HG03095 (cell line): ENCODE measurements at regions not wholly inside any gene's neighbourhood (a gene's known extent, or its start where the extent isn't known, plus 50 kb on each side); places are given as distances from the start of the nearest gene placed in this dataset.

Experiments
- ATAC-seq: cut with Tn5 transposase; IDR thresholded peaks from one replicate; pipeline ENCODE4 v1.9.1; 2021; ENCODE audit warnings: moderate library complexity; ENCODE audit not compliant: unreplicated experiment

GRCh38 chr20:40326784-40327183, 362.3 kb downstream of the MAFB start:
- no peak for ATAC-seq

GRCh38 chr20:40325006-40325568, 363.9 kb downstream of the MAFB start:
- ATAC-seq, result no peak

- ATAC-seq, result no peak
Observed at GRCh38 chr20:40323361-40323794, 365.7 kb downstream of the MAFB start.

DNA sequence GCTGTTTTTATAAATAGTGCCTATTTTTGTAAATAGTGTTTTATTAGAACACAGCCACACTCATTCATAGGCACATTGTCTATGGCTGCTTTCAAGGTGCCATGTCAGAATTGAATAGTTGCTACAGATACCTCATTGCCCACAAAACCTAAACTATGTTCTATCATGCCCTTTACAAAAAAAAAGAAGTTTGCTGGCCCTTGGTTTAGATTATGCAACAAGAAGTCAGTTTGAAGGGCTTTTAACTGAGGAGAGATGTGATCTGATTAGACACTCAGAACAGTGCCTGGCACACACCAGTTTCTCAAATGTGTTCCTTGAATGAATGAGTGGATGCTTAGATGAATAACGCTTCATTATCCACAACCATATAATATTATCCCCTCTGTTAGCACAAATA, 366.1 kb downstream of the MAFB start:
- no peak for ATAC-seq

DNA sequence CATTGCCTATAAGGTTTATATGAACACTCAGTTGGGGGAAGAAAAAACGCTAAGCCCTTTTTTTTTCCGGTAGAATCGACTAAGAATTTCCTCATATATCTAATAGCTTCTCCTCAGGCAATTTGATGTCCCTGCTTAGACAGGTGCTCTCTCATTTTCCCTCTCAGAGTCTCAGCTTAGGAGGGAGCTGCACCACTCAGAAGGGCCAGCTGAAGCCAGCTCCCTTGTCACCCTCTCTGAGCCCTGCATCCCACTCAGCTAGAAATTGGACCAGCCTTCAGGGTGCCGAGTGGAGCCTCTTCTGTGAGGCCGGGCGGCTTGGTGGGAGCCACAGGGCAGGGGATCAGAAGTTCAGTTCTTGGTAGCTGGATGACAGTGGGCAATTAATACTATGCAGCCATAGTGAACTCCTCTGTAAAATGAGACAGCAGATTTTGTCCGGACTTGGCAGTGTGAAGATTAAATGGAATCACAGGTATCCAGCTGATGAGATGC, 368.5 kb downstream of the MAFB start:
- no peak for ATAC-seq

DNA sequence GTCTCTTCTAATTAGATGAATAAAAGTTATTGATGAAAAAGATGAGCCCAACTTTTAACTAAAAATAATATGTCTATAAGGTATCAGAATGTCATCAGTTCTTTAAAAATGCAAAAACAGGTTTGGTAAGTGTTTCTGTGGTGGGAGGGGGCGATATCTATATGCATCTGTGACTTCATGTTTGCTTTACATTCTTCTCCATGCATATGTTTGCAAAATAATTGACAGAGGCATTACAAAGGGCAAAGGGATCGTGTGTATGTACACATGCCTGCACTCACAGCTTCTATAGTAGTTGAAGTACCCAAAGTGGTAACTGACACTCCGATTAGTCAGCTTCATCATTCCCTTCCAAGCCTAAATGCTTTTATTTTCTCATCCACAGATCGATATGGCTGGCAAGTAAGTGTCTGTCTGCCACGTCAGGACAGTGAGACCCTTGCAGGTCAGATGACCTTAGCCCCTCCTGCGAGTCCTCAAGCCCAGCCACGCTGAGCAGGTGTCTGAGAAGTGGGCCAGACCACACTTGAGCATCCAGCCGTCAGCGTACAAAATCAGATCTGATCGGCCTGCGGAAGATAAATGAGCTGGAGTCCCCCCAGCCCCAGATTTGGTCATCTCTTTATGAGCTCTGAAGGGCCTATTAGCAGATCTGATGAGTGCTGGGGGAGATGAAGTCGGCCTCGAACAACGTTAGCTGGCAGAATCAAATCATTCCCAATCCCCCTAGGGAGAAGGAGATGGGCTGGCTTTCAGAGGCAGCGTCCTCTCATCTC, 369.1 kb downstream of the MAFB start:
- ATAC-seq, result no peak

GRCh38 chr20:40319056-40319455, 370.0 kb downstream of the MAFB start:
- ATAC-seq, result no peak

DNA sequence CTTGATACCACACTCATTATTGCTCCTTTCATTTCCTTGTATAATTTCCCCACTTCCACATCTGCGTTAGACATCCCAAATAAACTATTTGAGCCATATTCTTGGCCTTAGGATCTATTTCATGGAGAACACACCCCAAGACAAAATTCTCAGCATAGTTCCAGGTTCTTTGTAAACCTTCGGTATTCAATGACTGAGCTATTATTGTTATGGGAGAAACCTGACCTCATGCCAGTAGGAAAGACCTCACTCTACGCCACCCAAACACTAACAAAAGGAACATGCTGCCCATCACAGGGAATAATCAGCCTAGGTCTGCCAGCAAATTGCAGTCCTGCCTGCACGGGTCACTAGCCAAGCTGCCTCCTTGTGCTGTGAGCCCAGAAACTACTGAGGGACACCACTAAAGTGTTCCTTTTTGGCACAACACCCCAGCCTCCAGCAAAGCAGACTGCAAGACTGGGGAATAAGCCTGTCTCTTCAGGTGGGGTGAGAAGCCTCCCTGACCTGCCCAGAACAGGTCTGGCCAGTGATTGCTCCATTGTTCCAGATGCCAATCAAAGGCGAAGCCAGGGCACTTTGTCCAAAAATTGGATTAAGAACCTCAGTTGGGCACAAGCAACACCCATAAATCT, 371.8 kb downstream of the MAFB start:
- no peak for ATAC-seq

GRCh38 chr20:40314278-40314677, 374.8 kb downstream of the MAFB start:
- no peak for ATAC-seq

GRCh38 chr20:40313730-40314129, 375.3 kb downstream of the MAFB start:
- ATAC-seq, result no peak

- ATAC-seq, result no peak
Observed at GRCh38 chr20:40309731-40310130, 379.3 kb downstream of the MAFB start.

DNA sequence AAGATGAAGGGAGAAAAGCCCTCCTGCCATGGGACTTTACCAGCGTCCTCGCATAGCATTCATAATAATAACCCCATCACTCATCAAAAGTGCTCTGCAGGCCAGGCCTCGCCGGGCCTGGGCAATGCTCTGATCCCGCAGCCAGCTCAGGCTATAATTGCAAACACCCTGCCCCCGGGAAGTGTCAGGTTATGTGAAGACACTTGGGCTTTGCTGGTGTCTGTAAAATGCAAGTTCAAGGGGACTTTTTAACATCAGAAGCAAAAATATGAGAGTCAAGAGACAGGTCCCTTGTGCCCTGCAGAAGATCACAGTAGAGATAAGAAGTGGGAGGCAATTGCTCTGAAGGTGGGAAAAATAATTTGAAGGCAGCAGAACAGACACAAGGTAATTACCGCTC, 381.0 kb downstream of the MAFB start:
- ATAC-seq, result no peak

DNA sequence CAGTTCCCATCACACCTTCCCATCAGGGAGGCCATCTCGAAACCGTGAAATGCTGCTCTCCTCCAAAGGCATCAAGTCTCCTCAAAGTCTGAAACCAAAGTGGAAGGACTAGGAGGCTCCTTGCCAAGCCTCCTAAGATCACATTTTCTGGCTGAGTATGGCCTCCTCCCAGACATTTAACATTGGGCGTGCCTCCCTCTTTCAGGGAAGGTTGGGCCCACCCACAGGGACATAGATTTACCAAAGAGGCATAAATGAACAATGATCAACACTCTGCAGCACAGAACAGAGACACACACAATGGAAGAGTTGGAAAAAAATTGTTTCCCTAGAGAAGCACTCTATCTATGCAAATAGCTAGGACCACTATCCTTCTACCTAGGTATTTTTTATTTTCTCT, 381.8 kb downstream of the MAFB start:
- no peak for ATAC-seq

- ATAC-seq, result no peak
Observed at GRCh38 chr20:40305303-40305702, 383.7 kb downstream of the MAFB start.

DNA sequence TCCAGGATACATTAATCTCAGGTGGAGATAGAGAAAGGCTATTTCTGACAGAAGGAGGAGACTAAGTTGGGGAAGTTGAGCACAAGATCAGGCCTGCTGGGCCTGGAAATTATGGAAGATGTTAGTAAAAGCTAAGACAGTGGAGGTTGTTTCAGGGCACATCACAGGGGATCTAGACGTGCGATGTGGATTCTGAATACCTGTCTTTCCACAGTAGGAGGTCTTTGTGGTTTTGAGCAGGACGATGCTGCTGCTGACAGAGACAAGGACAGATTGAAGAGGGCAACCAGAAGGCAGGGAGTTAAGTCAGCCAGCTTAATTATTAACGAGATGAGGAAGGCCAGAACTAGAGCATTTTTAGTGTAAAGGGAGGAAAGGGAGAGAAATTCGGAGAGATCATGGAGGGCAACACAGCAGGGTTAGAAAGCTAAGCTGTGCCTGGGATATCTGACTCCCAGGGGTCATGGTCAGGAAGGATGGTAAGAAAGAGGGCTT, 384.9 kb downstream of the MAFB start:
- no peak for ATAC-seq

DNA sequence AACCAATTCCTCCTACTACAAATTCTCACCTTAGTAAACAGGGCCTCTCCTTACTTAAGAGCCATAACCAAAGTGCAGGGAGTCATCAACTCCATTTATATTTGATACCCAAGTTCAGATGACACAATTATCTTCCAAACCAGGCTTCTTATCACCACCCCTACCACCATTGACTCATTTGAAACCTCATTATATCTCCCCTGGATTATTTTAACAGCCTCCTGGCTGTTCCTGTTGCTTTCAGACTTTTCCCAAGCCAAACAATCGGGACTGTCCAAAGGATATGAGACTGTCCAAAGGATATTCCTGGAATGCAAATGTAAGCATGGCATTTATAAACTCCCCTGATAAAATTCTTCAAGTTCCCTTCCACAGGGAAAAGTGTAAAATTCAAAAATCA, 394.3 kb downstream of the MAFB start:
- no peak for ATAC-seq

DNA sequence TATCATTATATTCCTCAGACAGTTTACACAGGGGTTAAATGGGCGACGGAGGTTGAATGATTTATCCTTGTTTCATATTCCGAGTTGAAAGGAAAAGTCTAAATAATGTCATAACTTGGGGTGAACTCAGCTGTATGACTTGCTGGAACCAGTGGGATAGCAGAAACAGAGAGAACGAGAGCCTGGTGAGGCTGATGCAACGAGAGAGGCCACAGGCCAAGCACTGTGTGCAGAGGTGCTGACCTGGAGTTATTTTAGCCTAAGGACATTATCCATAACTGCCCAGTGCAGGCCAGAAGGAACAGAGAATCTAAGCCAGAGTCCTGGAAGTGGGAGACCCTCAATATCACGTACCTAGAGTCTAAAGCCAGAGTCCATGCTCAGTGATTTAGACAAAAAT, 394.9 kb downstream of the MAFB start:
- ATAC-seq, result no peak

DNA sequence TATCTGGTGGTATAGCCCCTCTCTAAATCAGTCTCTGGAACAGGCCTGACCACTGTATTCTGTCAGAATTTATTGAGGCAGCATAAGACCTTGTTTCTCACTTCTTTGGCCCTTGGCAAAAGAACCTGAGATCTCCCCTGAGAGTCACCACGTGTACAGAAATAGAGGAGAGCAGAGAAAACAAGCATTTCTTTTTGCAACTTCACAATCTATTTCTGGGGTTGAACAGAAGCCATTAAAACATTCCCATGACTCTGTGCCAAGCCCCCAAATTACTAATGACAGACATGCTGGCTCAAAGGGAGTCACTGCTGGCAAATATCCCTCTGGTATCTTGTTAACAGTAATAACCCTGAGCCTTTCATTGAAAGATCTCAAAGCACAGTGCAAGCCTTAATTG, 395.3 kb downstream of the MAFB start:
- no peak for ATAC-seq

DNA sequence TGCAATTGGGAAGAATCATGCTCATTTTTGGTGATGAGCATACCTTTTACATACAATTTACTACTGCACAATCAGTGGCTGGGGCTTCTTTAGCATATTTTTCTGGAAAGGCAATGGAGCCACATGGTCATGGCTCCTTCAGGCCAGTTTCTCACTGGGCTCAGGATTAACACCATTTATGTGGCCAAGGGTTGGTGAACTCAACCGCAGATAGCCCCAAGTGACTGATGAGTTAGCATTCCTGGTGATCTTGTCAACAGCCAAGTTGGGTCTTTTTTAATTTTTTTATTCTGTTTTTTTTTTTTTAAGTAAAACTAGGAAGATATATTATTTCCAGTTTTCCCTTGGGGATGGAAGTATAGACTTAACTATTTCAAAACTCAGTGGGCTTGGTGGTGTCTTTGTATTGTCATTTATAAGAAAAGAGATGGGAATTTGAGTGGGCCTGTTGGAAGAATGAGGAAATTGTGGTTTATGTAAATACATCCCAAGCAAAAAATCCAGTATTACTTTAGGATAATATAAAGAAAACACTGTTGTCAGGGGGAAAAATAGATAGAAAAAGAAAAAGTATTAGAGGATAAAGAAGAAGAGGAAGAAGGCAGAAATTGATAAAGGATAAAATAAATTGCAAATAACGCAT, 397.4 kb downstream of the MAFB start:
- no peak for ATAC-seq

- ATAC-seq, result no peak
Observed at GRCh38 chr20:40287683-40288082, 401.4 kb downstream of the MAFB start.

DNA sequence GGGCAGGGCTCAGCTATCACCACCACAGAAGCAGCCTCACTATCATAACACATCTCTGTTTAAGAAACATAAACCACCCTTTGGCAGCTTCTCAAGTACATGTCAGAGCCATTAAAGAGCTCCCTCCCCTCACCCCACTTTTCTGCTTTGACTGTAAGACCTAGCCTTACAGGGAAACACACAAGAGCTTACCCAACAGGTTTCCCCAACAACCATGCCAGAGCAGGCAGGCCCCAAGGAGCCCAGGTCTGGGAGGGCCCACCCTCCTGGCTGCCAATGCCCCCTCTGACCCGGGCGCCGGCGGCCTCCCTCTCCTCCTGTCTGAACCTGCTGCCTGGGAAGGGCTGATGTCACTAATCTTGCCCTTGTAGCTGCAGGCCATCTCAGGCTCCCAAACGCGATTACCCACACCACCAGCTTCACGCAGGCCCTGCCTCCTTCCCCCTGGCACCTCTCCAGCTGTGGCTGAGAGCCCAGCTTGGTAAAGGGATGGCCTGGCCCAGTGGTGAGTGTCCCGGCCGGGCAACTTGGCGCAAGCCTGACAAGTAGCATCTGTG, 402.0 kb downstream of the MAFB start:
- ATAC-seq, result no peak
